ENCODE measurements at regions not wholly inside any gene's neighbourhood (a gene's known extent, or its start where the extent isn't known, plus 50 kb on each side); places are given as distances from the start of the nearest gene placed in this dataset.

GRCh38 chr10:44243851-44244510, 140.9 kb downstream of the CXCL12 start:
- H3K4me1 Mint-ChIP-seq = no peaks in the 10 kb centered on the region
- ATAC-seq (replicated peaks; ENCODE audit: extremely low read depth, poor library complexity, severe bottlenecking) = no peak
- peaks cover 17% of the 10 kb centered on the region for H3K27me3 Mint-ChIP-seq
- H3K9me3 Mint-ChIP-seq = no peaks in the 10 kb centered on the region
- DNase-seq (ENCODE audit: low spot score in 2 of 2) = no peak
- no peaks in the 10 kb centered on the region for H3K36me3 Mint-ChIP-seq (ENCODE audit: insufficient read depth)
- no peak overlapping the region for H3K27ac Mint-ChIP-seq (ENCODE audit: low read depth)
- no peak overlapping the region for H3K4me3 Mint-ChIP-seq

- H3K4me3 Mint-ChIP-seq = no peak overlapping the region
- ATAC-seq (replicated peaks; ENCODE audit: extremely low read depth, poor library complexity, severe bottlenecking) (no peak), DNase-seq (ENCODE audit: low spot score in 2 of 2) (no peak)
- no peak overlapping the region for H3K27ac Mint-ChIP-seq (ENCODE audit: low read depth)
- no peaks in the 10 kb centered on the region for H3K9me3 Mint-ChIP-seq
- H3K4me1 Mint-ChIP-seq = no peaks in the 10 kb centered on the region
- H3K36me3 Mint-ChIP-seq (ENCODE audit: insufficient read depth) = no peaks in the 10 kb centered on the region
- H3K27me3 Mint-ChIP-seq = peaks cover 17% of the 10 kb centered on the region
Observed at GRCh38 chr10:44242826-44243225, 142.1 kb downstream of the CXCL12 start.

- Mint-ChIP-seq H3K27ac (ENCODE audit: low read depth) (no peak overlapping the region), H3K36me3 (ENCODE audit: insufficient read depth) (no peaks in the 10 kb centered on the region), H3K27me3 (peaks cover 17% of the 10 kb centered on the region), H3K4me1 (no peaks in the 10 kb centered on the region), H3K4me3 (no peak overlapping the region), H3K9me3 (no peaks in the 10 kb centered on the region)
- ATAC-seq (replicated peaks; ENCODE audit: extremely low read depth, poor library complexity, severe bottlenecking) = no peak
- DNase-seq (ENCODE audit: low spot score in 2 of 2) = no peak
Observed at GRCh38 chr10:44242091-44242490, 142.8 kb downstream of the CXCL12 start.

- ATAC-seq (replicated peaks; ENCODE audit: extremely low read depth, poor library complexity, severe bottlenecking) (no peak), DNase-seq (ENCODE audit: low spot score in 2 of 2) (no peak)
- Mint-ChIP-seq H3K4me1 (no peaks in the 10 kb centered on the region), H3K27me3 (peaks cover 17% of the 10 kb centered on the region), H3K36me3 (ENCODE audit: insufficient read depth) (no peaks in the 10 kb centered on the region), H3K9me3 (no peaks in the 10 kb centered on the region), H3K4me3 (no peak overlapping the region), H3K27ac (ENCODE audit: low read depth) (no peak overlapping the region)
Observed at GRCh38 chr10:44240584-44241205, 144.2 kb downstream of the CXCL12 start.

- ATAC-seq (replicated peaks; ENCODE audit: extremely low read depth, poor library complexity, severe bottlenecking) = no peak
- Mint-ChIP-seq H3K4me1 (no peaks in the 10 kb centered on the region), H3K27ac (ENCODE audit: low read depth) (no peak overlapping the region)
Observed at GRCh38 chr10:44238212-44238611, 146.7 kb downstream of the CXCL12 start.

GRCh38 chr10:44237364-44238049, 147.4 kb downstream of the CXCL12 start:
- Mint-ChIP-seq H3K27me3 (peaks cover 17% of the 10 kb centered on the region), H3K27ac (ENCODE audit: low read depth) (no peak overlapping the region), H3K9me3 (no peaks in the 10 kb centered on the region), H3K36me3 (ENCODE audit: insufficient read depth) (no peaks in the 10 kb centered on the region), H3K4me3 (no peak overlapping the region), H3K4me1 (no peaks in the 10 kb centered on the region)
- ATAC-seq (replicated peaks; ENCODE audit: extremely low read depth, poor library complexity, severe bottlenecking) (no peak), DNase-seq (ENCODE audit: low spot score in 2 of 2) (no peak)

More at GRCh38 chr10:44238212-44238611, 146.7 kb downstream of the CXCL12 start:
- Mint-ChIP-seq H3K27me3 (peaks cover 17% of the 10 kb centered on the region), H3K36me3 (ENCODE audit: insufficient read depth) (no peaks in the 10 kb centered on the region), H3K4me3 (no peak overlapping the region), H3K9me3 (no peaks in the 10 kb centered on the region)
- DNase-seq (ENCODE audit: low spot score in 2 of 2) = no peak

GRCh38 chr10:44235363-44235762, 149.5 kb downstream of the CXCL12 start:
- DNase-seq (ENCODE audit: low spot score in 2 of 2) (no peak), ATAC-seq (replicated peaks; ENCODE audit: extremely low read depth, poor library complexity, severe bottlenecking) (no peak)
- H3K27ac Mint-ChIP-seq (ENCODE audit: low read depth) = no peak overlapping the region
- no peak overlapping the region for H3K4me3 Mint-ChIP-seq
- H3K27me3 Mint-ChIP-seq = peaks cover 17% of the 10 kb centered on the region
- H3K9me3 Mint-ChIP-seq = no peaks in the 10 kb centered on the region
- H3K4me1 Mint-ChIP-seq = no peaks in the 10 kb centered on the region
- no peaks in the 10 kb centered on the region for H3K36me3 Mint-ChIP-seq (ENCODE audit: insufficient read depth)

GRCh38 chr10:44234483-44234875, 150.4 kb downstream of the CXCL12 start:
- DNase-seq (ENCODE audit: low spot score in 2 of 2) (no peak), ATAC-seq (replicated peaks; ENCODE audit: extremely low read depth, poor library complexity, severe bottlenecking) (no peak)
- no peaks in the 10 kb centered on the region for H3K4me1 Mint-ChIP-seq
- H3K27ac Mint-ChIP-seq (ENCODE audit: low read depth) = no peak overlapping the region
- no peaks in the 10 kb centered on the region for H3K9me3 Mint-ChIP-seq
- no peak overlapping the region for H3K4me3 Mint-ChIP-seq
- H3K36me3 Mint-ChIP-seq (ENCODE audit: insufficient read depth) = no peaks in the 10 kb centered on the region
- H3K27me3 Mint-ChIP-seq = peaks cover 13% of the 10 kb centered on the region

- H3K36me3 Mint-ChIP-seq (ENCODE audit: insufficient read depth) = no peaks in the 10 kb centered on the region
- ATAC-seq (replicated peaks; ENCODE audit: extremely low read depth, poor library complexity, severe bottlenecking) (no peak), DNase-seq (ENCODE audit: low spot score in 2 of 2) (no peak)
- no peak overlapping the region for H3K4me3 Mint-ChIP-seq
- H3K9me3 Mint-ChIP-seq = no peaks in the 10 kb centered on the region
- no peak overlapping the region for H3K27ac Mint-ChIP-seq (ENCODE audit: low read depth)
- H3K4me1 Mint-ChIP-seq = no peaks in the 10 kb centered on the region
- H3K27me3 Mint-ChIP-seq = peaks cover 8% of the 10 kb centered on the region
Observed at GRCh38 chr10:44233561-44234482, 151.1 kb downstream of the CXCL12 start.

- Mint-ChIP-seq H3K27ac (ENCODE audit: low read depth) (no peak overlapping the region), H3K4me3 (no peak overlapping the region), H3K4me1 (no peaks in the 10 kb centered on the region), H3K27me3 (peaks cover 45% of the 10 kb centered on the region), H3K9me3 (peaks cover 12% of the 10 kb centered on the region), H3K36me3 (ENCODE audit: insufficient read depth) (no peaks in the 10 kb centered on the region)
- no peak for ATAC-seq (replicated peaks; ENCODE audit: extremely low read depth, poor library complexity, severe bottlenecking)
- DNase-seq (ENCODE audit: low spot score in 2 of 2) = no peak
Observed at GRCh38 chr10:44217274-44217820, 167.6 kb downstream of the CXCL12 start.

- peaks cover 55% of the 10 kb centered on the region for H3K27me3 Mint-ChIP-seq
- no peak overlapping the region for H3K4me3 Mint-ChIP-seq
- H3K9me3 Mint-ChIP-seq = peaks cover 12% of the 10 kb centered on the region
- no peaks in the 10 kb centered on the region for H3K36me3 Mint-ChIP-seq (ENCODE audit: insufficient read depth)
- DNase-seq (ENCODE audit: low spot score in 2 of 2) = no peak
- no peak overlapping the region for H3K27ac Mint-ChIP-seq (ENCODE audit: low read depth)
- no peaks in the 10 kb centered on the region for H3K4me1 Mint-ChIP-seq
- ATAC-seq (replicated peaks; ENCODE audit: extremely low read depth, poor library complexity, severe bottlenecking) = no peak
Observed at GRCh38 chr10:44216073-44216472, 168.8 kb downstream of the CXCL12 start.

- DNase-seq (ENCODE audit: low spot score in 2 of 2) (no peak), ATAC-seq (replicated peaks; ENCODE audit: extremely low read depth, poor library complexity, severe bottlenecking) (no peak)
- H3K4me3 Mint-ChIP-seq = no peak overlapping the region
- no peak overlapping the region for H3K27ac Mint-ChIP-seq (ENCODE audit: low read depth)
- H3K4me1 Mint-ChIP-seq = no peaks in the 10 kb centered on the region
- H3K27me3 Mint-ChIP-seq = peaks cover 49% of the 10 kb centered on the region
- H3K36me3 Mint-ChIP-seq (ENCODE audit: insufficient read depth) = no peaks in the 10 kb centered on the region
- H3K9me3 Mint-ChIP-seq = peaks cover 6% of the 10 kb centered on the region
Observed at GRCh38 chr10:44209811-44210210, 175.1 kb downstream of the CXCL12 start.
